ENCODE measurements at regions not wholly inside any gene's neighbourhood (a gene's known extent, or its start where the extent isn't known, plus 50 kb on each side); places are given as distances from the start of the nearest gene placed in this dataset.

DNA sequence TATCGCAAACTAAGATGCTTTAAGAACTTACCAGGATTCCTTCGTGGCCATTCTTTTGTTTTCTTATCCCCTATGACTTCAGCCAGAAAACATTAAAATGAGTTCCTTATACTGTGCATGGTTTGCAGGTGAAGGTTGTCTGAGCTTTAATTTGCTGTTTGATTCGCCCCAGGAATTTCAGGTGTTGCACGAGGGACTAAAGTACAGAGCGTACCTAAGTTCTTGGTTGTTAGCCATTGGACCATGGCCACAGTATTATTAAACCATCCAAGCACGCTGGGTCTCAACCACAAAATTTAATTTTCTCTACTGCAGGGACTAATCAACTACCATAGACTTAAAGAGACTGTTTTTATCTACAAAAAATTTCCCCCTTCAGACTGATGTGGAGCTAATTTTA lies 208.4 kb upstream of the MPDZ start:
- DNase-seq: no peak
- peaks cover 6 to 12% of the 10 kb centered on the region in 2 donors for H3K9me3 Mint-ChIP-seq
- no peaks in the 10 kb centered on the region for H3K27me3 Mint-ChIP-seq (ENCODE audit: low read depth in 2 of 2)
- no peak overlapping the region for H3K4me3 ChIP-seq (ENCODE audit: low read length)
- H3K27me3 ChIP-seq (ENCODE audit: control insufficient read depth, insufficient read depth, low read length): no peaks in the 10 kb centered on the region
- H3K27ac Mint-ChIP-seq: no peak overlapping the region
- H3K4me1 Mint-ChIP-seq: no peaks in the 10 kb centered on the region
- H3K4me3 Mint-ChIP-seq: no peak overlapping the region
- H3K36me3 Mint-ChIP-seq: no peaks in the 10 kb centered on the region
- intact Hi-C loops (cut with micrococcal nuclease): no loop called here
- no peak overlapping the region for H3K27ac ChIP-seq (ENCODE audit: low read length)
- TF ChIP-seq, protein P1, sequence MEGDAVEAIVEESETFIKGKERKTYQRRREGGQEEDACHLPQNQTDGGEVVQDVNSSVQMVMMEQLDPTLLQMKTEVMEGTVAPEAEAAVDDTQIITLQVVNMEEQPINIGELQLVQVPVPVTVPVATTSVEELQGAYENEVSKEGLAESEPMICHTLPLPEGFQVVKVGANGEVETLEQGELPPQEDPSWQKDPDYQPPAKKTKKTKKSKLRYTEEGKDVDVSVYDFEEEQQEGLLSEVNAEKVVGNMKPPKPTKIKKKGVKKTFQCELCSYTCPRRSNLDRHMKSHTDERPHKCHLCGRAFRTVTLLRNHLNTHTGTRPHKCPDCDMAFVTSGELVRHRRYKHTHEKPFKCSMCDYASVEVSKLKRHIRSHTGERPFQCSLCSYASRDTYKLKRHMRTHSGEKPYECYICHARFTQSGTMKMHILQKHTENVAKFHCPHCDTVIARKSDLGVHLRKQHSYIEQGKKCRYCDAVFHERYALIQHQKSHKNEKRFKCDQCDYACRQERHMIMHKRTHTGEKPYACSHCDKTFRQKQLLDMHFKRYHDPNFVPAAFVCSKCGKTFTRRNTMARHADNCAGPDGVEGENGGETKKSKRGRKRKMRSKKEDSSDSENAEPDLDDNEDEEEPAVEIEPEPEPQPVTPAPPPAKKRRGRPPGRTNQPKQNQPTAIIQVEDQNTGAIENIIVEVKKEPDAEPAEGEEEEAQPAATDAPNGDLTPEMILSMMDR (IDR thresholded peaks at IDR 0.05): no peak
- H3K36me3 ChIP-seq (ENCODE audit: control insufficient read depth, insufficient read depth, low read length): no peaks in the 10 kb centered on the region
- no peak for ATAC-seq
- H3K9me3 ChIP-seq (ENCODE audit: control insufficient read depth, insufficient read depth, low read length): no peaks in the 10 kb centered on the region
- 84% methylated on average over 5 of the region's 6 CpGs for WGBS (ENCODE audit: insufficient coverage)
- no peaks in the 10 kb centered on the region for H3K4me1 ChIP-seq (ENCODE audit: control insufficient read depth, insufficient read depth, low read length)

DNA sequence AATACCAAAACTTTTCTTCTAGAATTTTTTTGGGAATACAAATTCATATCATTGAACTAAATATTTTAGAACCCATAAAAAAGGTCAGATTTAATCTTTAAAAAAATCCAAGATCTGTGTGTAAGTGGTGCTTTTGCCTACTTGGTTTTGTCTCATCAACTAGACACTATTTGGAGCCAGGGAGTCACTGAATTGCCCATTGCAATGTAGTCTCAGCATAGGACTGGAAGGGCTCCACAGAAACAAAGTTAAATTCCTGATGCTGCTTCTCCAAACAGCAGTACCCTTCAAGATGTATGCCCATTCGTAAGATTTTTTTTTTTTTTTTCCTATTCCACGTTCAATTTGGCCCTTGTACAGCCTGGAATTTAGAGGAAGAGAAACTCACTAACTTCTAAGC lies 208.0 kb upstream of the MPDZ start:
- DNase-seq (no peak), ATAC-seq (no peak)
- no peaks in the 10 kb centered on the region for H3K9me3 ChIP-seq (ENCODE audit: control insufficient read depth, insufficient read depth, low read length)
- WGBS (ENCODE audit: insufficient coverage): 54% methylated on average over 2 of the region's 2 CpGs
- no peak overlapping the region for H3K4me3 ChIP-seq (ENCODE audit: low read length)
- no peaks in the 10 kb centered on the region for H3K4me1 Mint-ChIP-seq
- no peaks in the 10 kb centered on the region for H3K4me1 ChIP-seq (ENCODE audit: control insufficient read depth, insufficient read depth, low read length)
- no peaks in the 10 kb centered on the region for H3K36me3 ChIP-seq (ENCODE audit: control insufficient read depth, insufficient read depth, low read length)
- H3K9me3 Mint-ChIP-seq: peaks cover 7 to 13% of the 10 kb centered on the region in 2 donors
- no peaks in the 10 kb centered on the region for H3K27me3 ChIP-seq (ENCODE audit: control insufficient read depth, insufficient read depth, low read length)
- TF ChIP-seq, protein P1 (IDR thresholded peaks at IDR 0.05): no peak
- H3K27ac ChIP-seq (ENCODE audit: low read length): no peak overlapping the region
- no peaks in the 10 kb centered on the region for H3K36me3 Mint-ChIP-seq
- no peaks in the 10 kb centered on the region for H3K27me3 Mint-ChIP-seq (ENCODE audit: low read depth in 2 of 2)
- H3K27ac Mint-ChIP-seq: no peak overlapping the region
- H3K4me3 Mint-ChIP-seq: no peak overlapping the region
- intact Hi-C loops (cut with micrococcal nuclease): no loop called here

DNA sequence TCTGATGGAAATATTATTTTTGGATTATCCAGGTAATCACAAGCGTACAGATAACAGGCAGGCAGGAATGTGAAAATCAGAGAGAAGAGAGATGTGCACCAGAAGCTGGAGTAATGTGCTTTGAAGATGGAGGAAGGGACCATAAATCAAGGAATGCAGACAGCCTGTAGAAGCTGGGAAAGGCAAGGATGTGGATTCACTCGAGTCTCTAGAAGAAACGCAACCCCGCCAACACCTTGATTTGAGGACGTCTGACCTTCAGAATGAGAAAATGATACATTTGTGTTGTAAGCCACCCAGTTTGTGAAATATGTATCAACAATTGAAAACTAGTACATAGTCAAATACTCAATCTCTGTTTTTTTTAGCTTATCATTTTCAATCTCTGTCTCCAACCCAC lies 207.6 kb upstream of the MPDZ start:
- Mint-ChIP-seq H3K36me3 (no peaks in the 10 kb centered on the region), H3K4me1 (no peaks in the 10 kb centered on the region), H3K27me3 (ENCODE audit: low read depth in 2 of 2) (no peaks in the 10 kb centered on the region), H3K27ac (no peak overlapping the region), H3K9me3 (peaks cover 10 to 13% of the 10 kb centered on the region in 2 donors), H3K4me3 (no peak overlapping the region)
- DNase-seq (no peak), ATAC-seq (no peak)
- H3K9me3 ChIP-seq (ENCODE audit: control insufficient read depth, insufficient read depth, low read length): no peaks in the 10 kb centered on the region
- intact Hi-C loops (cut with micrococcal nuclease): no loop called here
- H3K4me1 ChIP-seq (ENCODE audit: control insufficient read depth, insufficient read depth, low read length): no peaks in the 10 kb centered on the region
- 86% methylated on average over 4 of the region's 5 CpGs for WGBS (ENCODE audit: insufficient coverage)
- no peak overlapping the region for H3K27ac ChIP-seq (ENCODE audit: low read length)
- H3K27me3 ChIP-seq (ENCODE audit: control insufficient read depth, insufficient read depth, low read length): no peaks in the 10 kb centered on the region
- H3K4me3 ChIP-seq (ENCODE audit: low read length): no peak overlapping the region
- TF ChIP-seq, protein P1 (IDR thresholded peaks at IDR 0.05): no peak
- no peaks in the 10 kb centered on the region for H3K36me3 ChIP-seq (ENCODE audit: control insufficient read depth, insufficient read depth, low read length)

DNA sequence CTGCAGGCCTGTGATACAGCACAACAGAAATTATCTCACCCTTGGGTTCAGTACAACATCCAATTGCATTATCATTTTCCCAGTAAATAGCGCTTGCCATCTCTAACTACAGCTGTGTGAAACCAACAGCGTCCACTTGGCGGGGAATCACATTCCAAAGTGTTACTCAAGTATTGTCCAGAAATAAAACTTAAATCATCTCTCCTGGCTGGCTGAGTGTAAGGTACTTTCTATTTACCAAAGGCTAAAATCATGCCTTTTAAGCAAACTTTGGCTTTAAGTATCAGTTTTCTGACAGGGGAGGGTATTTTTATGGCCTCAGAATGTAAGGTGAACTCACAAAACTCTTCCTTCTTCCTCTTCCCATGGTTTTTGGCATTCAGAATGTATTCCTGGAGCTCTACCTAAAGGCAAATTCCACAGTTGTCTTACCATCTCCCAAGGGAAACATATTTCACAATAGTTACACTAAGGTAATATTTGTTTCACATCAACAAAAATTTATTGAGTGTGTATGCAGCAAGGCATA lies 205.6 kb upstream of the MPDZ start:
- no peak overlapping the region for H3K4me3 Mint-ChIP-seq
- H3K27ac Mint-ChIP-seq: no peak overlapping the region
- Histone ChIP-seq H3K9me3 (ENCODE audit: control insufficient read depth, insufficient read depth, low read length) (no peaks in the 10 kb centered on the region), H3K27me3 (ENCODE audit: control insufficient read depth, insufficient read depth, low read length) (no peaks in the 10 kb centered on the region), H3K4me3 (ENCODE audit: low read length) (no peak overlapping the region), H3K27ac (ENCODE audit: low read length) (no peak overlapping the region), H3K36me3 (ENCODE audit: control insufficient read depth, insufficient read depth, low read length) (no peaks in the 10 kb centered on the region), H3K4me1 (ENCODE audit: control insufficient read depth, insufficient read depth, low read length) (no peaks in the 10 kb centered on the region)
- H3K36me3 Mint-ChIP-seq: no peaks in the 10 kb centered on the region
- DNase-seq (no peak), ATAC-seq (no peak)
- H3K27me3 Mint-ChIP-seq (ENCODE audit: low read depth in 2 of 2): no peaks in the 10 kb centered on the region
- intact Hi-C loops (cut with micrococcal nuclease): no loop called here
- H3K9me3 Mint-ChIP-seq: peaks cover 13 to 15% of the 10 kb centered on the region in 2 donors
- TF ChIP-seq, protein P1 (IDR thresholded peaks at IDR 0.05): no peak
- WGBS (ENCODE audit: insufficient coverage): 96% methylated on average over 3 of the region's 3 CpGs
- no peaks in the 10 kb centered on the region for H3K4me1 Mint-ChIP-seq

Measured in natural killer cell (primary cell).